H1 (cell line): ENCODE measurements at regions not wholly inside any gene's neighbourhood (a gene's known extent, or its start where the extent isn't known, plus 50 kb on each side); places are given as distances from the start of the nearest gene placed in this dataset.

Source experiments
- CTCF ChIA-PET: fragments of 300-600 bp; sonication (Branson Sonifier 250); formaldehyde crosslinking; loops from one replicate; lab custom pipeline; 2021; ENCODE audit not compliant: partially characterized antibody; lab: Charles Lee
- POLR2A ChIA-PET: fragments of 300-600 bp; sonication (Branson Sonifier 250); formaldehyde crosslinking; loops from one replicate; lab custom pipeline; 2021; ENCODE audit warnings: inconsistent platforms; ENCODE audit not compliant: partially characterized antibody; lab: Charles Lee
- DNase-seq, 2 experiments: peaks; one replicate each; pipeline versions ENCODE4 v3.0.0 to v3.0.0-alpha.2; 2010 to 2022; ENCODE audit warnings: low spot score in 2 of 2, low read depth in 1 of 2, mixed read lengths in 1 of 2
- FAIRE-seq: peaks from 2 replicates; lab custom pipeline; 2011; peaks lifted over from hg19 to GRCh38; lab: Jason Lieb, UNC
- H2AFZ ChIP-seq: 2 replicates; pipeline ENCODE4 v1.8.1; 2012; ENCODE audit warnings: low read length, inconsistent platforms
- H2AK5ac ChIP-seq: 2 replicates; pipeline ENCODE4 v1.6.1; 2013; ENCODE audit warnings: low read depth, low read length
- H2BK120ac ChIP-seq: replicated peaks from 2 replicates; pipeline ENCODE3; 2013; ENCODE audit warnings: low read depth, low read length, inconsistent platforms
- H2BK12ac ChIP-seq: 2 replicates; pipeline ENCODE4 v1.6.1; 2013; ENCODE audit warnings: low read depth, low read length
- H2BK15ac ChIP-seq: 2 replicates; pipeline ENCODE4 v1.6.1; 2013; ENCODE audit warnings: low read length
- H2BK20ac ChIP-seq: 2 replicates; pipeline ENCODE4 v1.6.1; 2013; ENCODE audit warnings: low read length
- H2BK5ac ChIP-seq: 2 replicates; pipeline ENCODE4 v1.6.1; 2013; ENCODE audit warnings: low read depth, low read length
- H3K14ac ChIP-seq: 2 replicates; pipeline ENCODE4 v1.6.1; 2013; ENCODE audit warnings: inconsistent platforms; ENCODE audit not compliant: insufficient read length
- H3K18ac ChIP-seq: 2 replicates; pipeline ENCODE4 v1.6.1; 2013; ENCODE audit warnings: low read length; ENCODE audit errors: extremely low read depth
- H3K23ac ChIP-seq: 2 replicates; pipeline ENCODE4 v1.6.1; 2013; ENCODE audit warnings: inconsistent platforms; ENCODE audit not compliant: insufficient read length
- H3K23me2 ChIP-seq: 2 replicates; pipeline ENCODE4 v1.6.1; 2013; ENCODE audit warnings: low read depth, low read length
- H3K27ac ChIP-seq: 2 replicates; pipeline ENCODE4 v1.6.1; 2011; ENCODE audit warnings: low read depth, low read length, inconsistent platforms
- H3K27me3 ChIP-seq, 4 experiments: replicated peaks in 1 of 4; 1 replicate in 1 of 4; 2 replicates in 3 of 4; pipeline versions ENCODE4 v1.6.1 to v1.8.1; 2011 to 2013; ENCODE audit warnings: low read length in 3 of 4, mild to moderate bottlenecking in 3 of 4, inconsistent platforms in 2 of 4, mixed read lengths in 2 of 4, moderate library complexity in 1 of 4; ENCODE audit not compliant: control insufficient read depth in 3 of 4, insufficient read depth in 3 of 4; ENCODE audit errors: extremely low read depth in 1 of 4
- H3K36me3 ChIP-seq, 4 experiments: 2 replicates each; pipeline versions ENCODE4 v1.6.1 to v1.8.1; 2011 to 2013; ENCODE audit warnings: mild to moderate bottlenecking in 4 of 4, low read length in 3 of 4, moderate library complexity in 2 of 4, control low read depth in 1 of 4, inconsistent platforms in 1 of 4; ENCODE audit not compliant: insufficient read depth in 4 of 4, control insufficient read depth in 2 of 4
- H3K4ac ChIP-seq: replicated peaks from 2 replicates; pipeline ENCODE3; 2013; ENCODE audit warnings: low read length, low read depth, mixed read lengths, inconsistent platforms; ENCODE audit not compliant: insufficient read length
- H3K4me1 ChIP-seq, 4 experiments: replicated peaks in 1 of 4; 1 replicate in 1 of 4; 2 replicates in 3 of 4; pipeline versions ENCODE4 v1.6.1 to v1.8.1; 2011 to 2013; ENCODE audit warnings: low read length in 3 of 4, inconsistent platforms in 2 of 4, mixed read lengths in 1 of 4; ENCODE audit not compliant: insufficient read depth in 4 of 4, control insufficient read depth in 3 of 4
- H3K4me2 ChIP-seq, 2 experiments: 2 replicates each; pipeline versions ENCODE4 v1.6.1 to v1.8.1; 2011 to 2013; ENCODE audit warnings: low read depth in 2 of 2, low read length in 2 of 2, control low read depth in 1 of 2, inconsistent platforms in 1 of 2, mild to moderate bottlenecking in 1 of 2; ENCODE audit not compliant: insufficient read depth in 1 of 2
- H3K4me3 ChIP-seq, 4 experiments: fragments of 200-600, 300-600 bp in 1 of 4; sonication (generic), shearing (Covaris generic), sonication (Bioruptor Twin) in 1 of 4; 2 replicates each; pipeline versions ENCODE4 v1.5.1 to v1.8.1; 2011 to 2016; ENCODE audit warnings: low read length in 4 of 4, low read depth in 3 of 4, control low read depth in 2 of 4, inconsistent platforms in 2 of 4, mild to moderate bottlenecking in 2 of 4, mixed read lengths in 1 of 4, moderate library complexity in 1 of 4; ENCODE audit not compliant: insufficient read depth in 2 of 4; ENCODE audit errors: extremely low read depth in 1 of 4
- H3K56ac ChIP-seq: replicated peaks from 2 replicates; pipeline ENCODE3; 2013; ENCODE audit warnings: low read depth, mild to moderate bottlenecking, mixed read lengths, low read length, inconsistent platforms; ENCODE audit not compliant: insufficient read length
- H3K79me1 ChIP-seq: 2 replicates; pipeline ENCODE4 v1.6.1; 2013; ENCODE audit warnings: low read depth, low read length, control low read depth
- H3K79me2 ChIP-seq, 2 experiments: 2 replicates each; pipeline versions ENCODE4 v1.6.1 to v1.8.1; 2012 to 2013; ENCODE audit warnings: low read length in 2 of 2, mild to moderate bottlenecking in 2 of 2, inconsistent platforms in 1 of 2; ENCODE audit not compliant: insufficient read depth in 2 of 2, control insufficient read depth in 1 of 2
- H3K9ac ChIP-seq, 4 experiments: replicated peaks in 1 of 4; 1 replicate in 1 of 4; 2 replicates in 3 of 4; pipeline versions ENCODE4 v1.6.1 to v1.8.1; 2011 to 2013; ENCODE audit warnings: low read depth in 3 of 4, low read length in 3 of 4, control low read depth in 2 of 4, mild to moderate bottlenecking in 2 of 4, moderate library complexity in 2 of 4, inconsistent platforms in 1 of 4; ENCODE audit errors: extremely low read depth in 1 of 4
- H3K9me3 ChIP-seq, 2 experiments: 2 replicates each; pipeline versions ENCODE4 v1.6.1 to v1.8.1; 2012 to 2013; ENCODE audit warnings: mild to moderate bottlenecking in 2 of 2, moderate library complexity in 2 of 2, control low read depth in 1 of 2, inconsistent platforms in 1 of 2, low read depth in 1 of 2, low read length in 1 of 2, mixed read lengths in 1 of 2; ENCODE audit not compliant: insufficient read depth in 2 of 2
- H4K20me1 ChIP-seq, 2 experiments: replicated peaks in 1 of 2; 2 replicates each; pipeline versions ENCODE3 to v1.8.1; 2011 to 2013; ENCODE audit warnings: inconsistent platforms in 2 of 2, low read length in 2 of 2, mild to moderate bottlenecking in 1 of 2; ENCODE audit not compliant: insufficient read depth in 2 of 2, control insufficient read depth in 1 of 2
- H4K5ac ChIP-seq: 2 replicates; pipeline ENCODE4 v1.6.1; 2013; ENCODE audit warnings: low read length, low read depth, mixed read lengths, inconsistent platforms; ENCODE audit not compliant: insufficient read length
- H4K8ac ChIP-seq: 2 replicates; pipeline ENCODE4 v1.8.0; 2013; ENCODE audit warnings: mild to moderate bottlenecking, moderate library complexity, low read length, inconsistent platforms; ENCODE audit not compliant: insufficient read depth; ENCODE audit errors: extremely low read depth
- H4K91ac ChIP-seq: replicated peaks from 2 replicates; pipeline ENCODE3; 2013; ENCODE audit warnings: low read length, mixed read lengths, inconsistent platforms; ENCODE audit not compliant: insufficient read length
- CTCF ChIP-seq, 3 experiments: IDR thresholded peaks; 1 replicate in 2 of 3; 2 replicates in 1 of 3; pipeline versions ENCODE4 v1.5.1 to v1.6.1; 2011; ENCODE audit warnings: low read length in 3 of 3, mild to moderate bottlenecking in 3 of 3, inconsistent platforms in 2 of 3, low read depth in 1 of 3, moderate library complexity in 1 of 3; ENCODE audit not compliant: insufficient read depth in 1 of 3; ENCODE audit errors: control extremely low read depth in 1 of 3
- FOSL1 ChIP-seq: IDR thresholded peaks from 2 replicates; pipeline ENCODE4 v1.6.1; 2011; ENCODE audit warnings: mild to moderate bottlenecking, low read depth, low read length, moderate library complexity; ENCODE audit not compliant: insufficient read depth
- JUN ChIP-seq: IDR thresholded peaks from 2 replicates; pipeline ENCODE4 v1.6.1; 2011; ENCODE audit warnings: low read depth, mild to moderate bottlenecking, improper control_type of control experiment, low read length
- KDM4A ChIP-seq: IDR thresholded peaks from one replicate; pipeline ENCODE4 v1.7.1; 2012; ENCODE audit warnings: low read depth, mild to moderate bottlenecking, moderate library complexity, low read length, inconsistent platforms; ENCODE audit not compliant: severe bottlenecking
- POU5F1 ChIP-seq: IDR thresholded peaks from 2 replicates; pipeline ENCODE4 v1.6.1; 2011; ENCODE audit warnings: low read depth, mild to moderate bottlenecking, low read length, moderate library complexity
- RAD21 ChIP-seq, 2 experiments: IDR thresholded peaks in 1 of 2; conservative IDR thresholded peaks in 1 of 2; 2 replicates each; pipeline ENCODE4 v1.6.1; 2011; ENCODE audit warnings: low read depth in 2 of 2, low read length in 2 of 2, improper control_type of control experiment in 1 of 2, inconsistent platforms in 1 of 2, mild to moderate bottlenecking in 1 of 2, moderate library complexity in 1 of 2
- SIRT6 ChIP-seq: IDR thresholded peaks from one replicate; pipeline ENCODE4 v1.7.1; 2012; ENCODE audit warnings: low read length, inconsistent platforms
- SIX5 ChIP-seq: IDR thresholded peaks from 2 replicates; pipeline ENCODE4 v1.6.1; 2011; ENCODE audit warnings: mild to moderate bottlenecking, low read depth, low read length
- SP2 ChIP-seq: IDR thresholded peaks from 2 replicates; pipeline ENCODE4 v1.6.1; 2012; ENCODE audit warnings: mild to moderate bottlenecking, low read length, inconsistent platforms
- TBP ChIP-seq: IDR thresholded peaks from 2 replicates; pipeline ENCODE4 v1.6.1; 2011; ENCODE audit warnings: low read depth, low read length, improper control_type of control experiment
- WGBS, 2 experiments: shearing (Covaris generic) in 1 of 2; methylation state at CpG; one replicate each; pipeline versions ENCODE4 v1.1.6 to v1.1.7; 2013 to 2015; ENCODE audit warnings: low lambda C conversion rate in 2 of 2, mixed read lengths in 2 of 2, inconsistent platforms in 1 of 2, low coverage in 1 of 2, missing lambda C conversion rate in 1 of 2; ENCODE audit not compliant: insufficient replicate concordance in 2 of 2, insufficient coverage in 1 of 2, insufficient read length in 1 of 2; ENCODE audit errors: extremely low coverage in 1 of 2, missing lambda C conversion rate in 1 of 2; 5-methylcytosine and 5-hydroxymethylcytosine counted together

- DNase-seq (peak in 1 of 2 experiments; percentile 63), FAIRE-seq (peak; percentile 24)
- Histone ChIP-seq H2BK5ac (no peak overlapping the region), H3K4ac (no peak overlapping the region), H2AK5ac (no peak overlapping the region), H3K14ac (no peak overlapping the region), H2BK120ac (no peak overlapping the region), H4K20me1 (no peaks in the 10 kb centered on the region), H3K79me1 (no peaks in the 10 kb centered on the region), H3K9me3 (no peaks in the 10 kb centered on the region), H3K56ac (no peak overlapping the region), H4K91ac (no peak overlapping the region), H3K4me2 (no peak overlapping the region), H3K9ac (no peak overlapping the region), H4K8ac (no peak overlapping the region), H3K36me3 (no peaks in the 10 kb centered on the region), H2BK20ac (no peak overlapping the region), H4K5ac (no peak overlapping the region), H2AFZ (no peak overlapping the region), H3K23ac (no peak overlapping the region), H2BK12ac (no peak overlapping the region), H3K4me1 (peaks cover 0 to 5% (median 4%) of the 10 kb centered on the region in 4 experiments; a peak in 4 of 7 replicates), H3K18ac (no peak overlapping the region), H2BK15ac (no peak overlapping the region), H3K23me2 (no peaks in the 10 kb centered on the region), H3K27me3 (no peaks in the 10 kb centered on the region), H3K27ac (no peak overlapping the region), H3K4me3 (no peak overlapping the region), H3K79me2 (no peaks in the 10 kb centered on the region)
- 95% methylated on average over 3 of the region's 3 CpGs; no CpG with 5 or more reads in 1 of the 2 experiments for WGBS, 2 experiments
- POLR2A ChIA-PET = no interaction called here
- CTCF ChIA-PET = interaction anchor here (0.6 to 2.5 kb wide), 26 partner anchors 9 to 880 kb away, joined by 3 to 10 read pairs (median 4); no protein-coding TSS in a partner anchor
- TF ChIP-seq RAD21 (IDR thresholded peaks at IDR 0.05 in 1 of 2, conservative IDR thresholded peaks at IDR 0.05 in 1 of 2; ENCODE audit: low read depth in 2 of 2, low read length in 2 of 2) = peak; percentile 21 to 48
- peak in 2 of 3 experiments; percentile 39 to 54; a peak in 2 of 4 replicates for TF ChIP-seq CTCF (IDR thresholded peaks at IDR 0.05; ENCODE audit: control extremely low read depth in 1 of 3, insufficient read depth in 1 of 3, low read depth in 1 of 3, low read length in 3 of 3)
- no peak for TF ChIP-seq POU5F1
- TF ChIP-seq TBP = no peak
- no peak for TF ChIP-seq SIRT6
- no peak for TF ChIP-seq SIX5
- no peak for TF ChIP-seq KDM4A
- TF ChIP-seq FOSL1 = no peak
- no peak for TF ChIP-seq SP2
- TF ChIP-seq JUN = no peak
Measured at GRCh38 chr13:72643311-72643989, 84.0 kb downstream of the MZT1 start.
